B cell (primary cell): ENCODE measurements at regions not wholly inside any gene's neighbourhood (a gene's known extent, or its start where the extent isn't known, plus 50 kb on each side); places are given as distances from the start of the nearest gene placed in this dataset.

Experiments used
- ATAC-seq: fragments of 200-7000 bp; cut with Tn5 transposase; one replicate; pipeline ENCODE4 v1.10.0; 2021; ENCODE audit warnings: low read depth, mild to moderate bottlenecking, moderate number of reproducible peaks, moderate library complexity
- CTCF ChIA-PET: fragments of 350-600 bp; sonication (Branson Sonifier 250); formaldehyde crosslinking; loops from one replicate; lab custom pipeline; 2021; ENCODE audit warnings: antibody characterized with exemption, inconsistent platforms; lab: Charles Lee
- POLR2A ChIA-PET: fragments of 350-600 bp; sonication (Branson Sonifier 250); formaldehyde crosslinking; loops from one replicate; lab custom pipeline; 2021; ENCODE audit warnings: antibody characterized with exemption; lab: Charles Lee
- DNase-seq: peaks from one replicate; pipeline ENCODE4 v3.0.0; 2013
- H2AFZ ChIP-seq: 2 replicates; pipeline ENCODE4 v1.6.1; 2012; ENCODE audit warnings: mild to moderate bottlenecking, low read depth, low read length; ENCODE audit not compliant: insufficient read depth, poor library complexity, severe bottlenecking
- H3K27ac ChIP-seq, 2 donors: 1 replicate in 1 of 2; 2 replicates in 1 of 2; pipeline ENCODE4 v1.5.1; 2012 to 2013; ENCODE audit warnings: low read length in 2 of 2, mild to moderate bottlenecking in 2 of 2, moderate library complexity in 1 of 2
- H3K27me3 ChIP-seq, 4 experiments: fragments of 200-600 bp in 1 of 4; sonication (generic) in 1 of 4; replicated peaks in 1 of 4; 1 replicate in 2 of 4; 2 replicates in 2 of 4; pipeline versions ENCODE4 v1.6.1 to v1.7.0; 2013 to 2016; ENCODE audit warnings: low read length in 3 of 4, mild to moderate bottlenecking in 2 of 4, mixed read lengths in 1 of 4, moderate library complexity in 1 of 4; ENCODE audit not compliant: insufficient read depth in 4 of 4, control insufficient read depth in 3 of 4; ENCODE audit errors: control extremely low read depth in 1 of 4
- H3K36me3 ChIP-seq, 2 experiments: replicated peaks in 1 of 2; 1 replicate in 1 of 2; 2 replicates in 1 of 2; pipeline versions ENCODE4 v1.6.1 to v1.7.1; 2013; ENCODE audit warnings: low read length in 1 of 2; ENCODE audit not compliant: insufficient read depth in 2 of 2, control insufficient read depth in 1 of 2; ENCODE audit errors: control extremely low read depth in 1 of 2, extremely low read depth in 1 of 2
- H3K4me1 ChIP-seq, 2 donors: fragments of 200-600 bp in 1 of 2; sonication (generic) in 1 of 2; 1 replicate in 1 of 2; 2 replicates in 1 of 2; pipeline versions ENCODE4 v1.5.1 to v1.6.1; 2013 to 2017; ENCODE audit warnings: low read length in 2 of 2; ENCODE audit not compliant: control insufficient read depth in 2 of 2, insufficient read depth in 2 of 2
- H3K4me2 ChIP-seq: replicated peaks from 2 replicates; pipeline ENCODE3; 2012; ENCODE audit warnings: mild to moderate bottlenecking, low read depth, low read length; ENCODE audit not compliant: poor library complexity, severe bottlenecking
- H3K4me3 ChIP-seq, 5 experiments: fragments of 200-600 bp in 1 of 5; sonication (generic) in 1 of 5; 1 replicate in 3 of 5; 2 replicates in 2 of 5; pipeline versions ENCODE4 v1.5.1 to v1.7.0; 2011 to 2016; ENCODE audit warnings: low read length in 4 of 5, mild to moderate bottlenecking in 4 of 5, low read depth in 2 of 5, control low read depth in 1 of 5, moderate library complexity in 1 of 5; ENCODE audit not compliant: insufficient read depth in 1 of 5; ENCODE audit errors: control extremely low read depth in 1 of 5, extremely low read depth in 1 of 5
- H3K79me2 ChIP-seq: fragments of 200-600 bp; sonication (generic); one replicate; pipeline ENCODE4 v1.6.0; 2016; ENCODE audit warnings: low read length; ENCODE audit not compliant: control insufficient read depth, insufficient read depth
- H3K9ac ChIP-seq: fragments of 200-600 bp; sonication (generic); 2 replicates; pipeline ENCODE4 v1.6.1; 2017; ENCODE audit warnings: mild to moderate bottlenecking, low read length, moderate library complexity
- H3K9me3 ChIP-seq, 3 donors: one replicate each; pipeline versions ENCODE4 v1.6.1 to v1.7.1; 2013; ENCODE audit warnings: low read length in 2 of 3; ENCODE audit not compliant: control insufficient read depth in 2 of 3, insufficient read depth in 1 of 3; ENCODE audit errors: control extremely low read depth in 1 of 3
- H4K20me1 ChIP-seq: 2 replicates; pipeline ENCODE4 v1.6.0; 2012; ENCODE audit warnings: mild to moderate bottlenecking, low read length; ENCODE audit not compliant: insufficient read depth, control insufficient read depth, poor library complexity, severe bottlenecking
- H3K27ac Mint-ChIP-seq: one replicate; pipeline ENCODE4 v1.8.0; 2021; ENCODE audit warnings: mixed read lengths
- H3K27me3 Mint-ChIP-seq: one replicate; pipeline ENCODE4 v1.8.0; 2021; ENCODE audit warnings: mixed read lengths
- H3K4me1 Mint-ChIP-seq: one replicate; pipeline ENCODE4 v1.8.0; 2021; ENCODE audit warnings: mixed read lengths
- H3K4me3 Mint-ChIP-seq: one replicate; pipeline ENCODE4 v1.8.0; 2021; ENCODE audit warnings: mixed read lengths
- H3K9me3 Mint-ChIP-seq: one replicate; pipeline ENCODE4 v1.8.0; 2022; ENCODE audit warnings: mixed read lengths; ENCODE audit not compliant: insufficient read depth
- CTCF ChIP-seq: fragments of 200-600 bp; IDR thresholded peaks from one replicate; pipeline ENCODE4 v1.8.0; 2022; ENCODE audit warnings: antibody characterized with exemption, mild to moderate bottlenecking
- EZH2 ChIP-seq: IDR thresholded peaks from 2 replicates; pipeline ENCODE4 v1.6.1; 2012; ENCODE audit warnings: borderline replicate concordance, low read depth, mild to moderate bottlenecking, moderate library complexity, low read length; ENCODE audit not compliant: insufficient read depth, poor library complexity, severe bottlenecking
- WGBS: methylation state at CpG from one replicate; pipeline ENCODE4 v1.1.5; 2013; ENCODE audit warnings: missing lambda C conversion rate; ENCODE audit not compliant: insufficient coverage; 5-methylcytosine and 5-hydroxymethylcytosine counted together
- intact Hi-C: fragments of 100-400 bp; cut with micrococcal nuclease; formaldehyde crosslinking; loops from one replicate; pipeline ENCODE4 v1.10.0; 2022

- H3K27ac Mint-ChIP-seq: no peak overlapping the region
- no peaks in the 10 kb centered on the region for H3K27me3 Mint-ChIP-seq
- Histone ChIP-seq H3K27ac (no peak overlapping the region), H3K27me3 (no peaks in the 10 kb centered on the region), H3K36me3 (no peaks in the 10 kb centered on the region), H3K4me1 (no peaks in the 10 kb centered on the region), H3K9me3 (no peaks in the 10 kb centered on the region), H3K79me2 (no peaks in the 10 kb centered on the region), H4K20me1 (no peaks in the 10 kb centered on the region), H3K9ac (no peak overlapping the region), H2AFZ (no peak overlapping the region), H3K4me2 (no peak overlapping the region), H3K4me3 (no peak overlapping the region)
- ATAC-seq: no peak
- H3K9me3 Mint-ChIP-seq: peaks cover 5% of the 10 kb centered on the region
- no peak for TF ChIP-seq CTCF
- TF ChIP-seq EZH2: no peak
- intact Hi-C loops: no loop called here
- 86% methylated on average over 4 of the region's 5 CpGs for WGBS
- H3K4me1 Mint-ChIP-seq: no peaks in the 10 kb centered on the region
- DNase-seq: no peak
- ChIA-PET POLR2A (no interaction called here), CTCF (no interaction called here)
- H3K4me3 Mint-ChIP-seq: no peak overlapping the region
Measured at GRCh38 chr6:23454080-23454976, 671.7 kb upstream of the NRSN1 start.

GRCh38 chr6:23455754-23456153 is 670.3 kb upstream of the NRSN1 start:
- H3K36me3 ChIP-seq: no peaks in the 10 kb centered on the region
- DNase-seq (no peak), ATAC-seq (no peak)
- H3K27me3 ChIP-seq: no peaks in the 10 kb centered on the region
- no CpG with 5 or more reads among the region's 2 CpGs for WGBS
- no peak overlapping the region for H3K4me3 ChIP-seq
- CTCF ChIA-PET: no interaction called here
- H3K9me3 Mint-ChIP-seq: peaks cover 5% of the 10 kb centered on the region
- intact Hi-C loops: no loop called here
- no peak overlapping the region for H3K4me3 Mint-ChIP-seq
- H4K20me1 ChIP-seq: no peaks in the 10 kb centered on the region
- H3K27me3 Mint-ChIP-seq: no peaks in the 10 kb centered on the region
- no peak overlapping the region for H3K27ac ChIP-seq
- H3K27ac Mint-ChIP-seq: no peak overlapping the region
- TF ChIP-seq CTCF (no peak), EZH2 (no peak)
- no peaks in the 10 kb centered on the region for H3K4me1 Mint-ChIP-seq
- H3K79me2 ChIP-seq: no peaks in the 10 kb centered on the region
- no peak overlapping the region for H3K9ac ChIP-seq
- POLR2A ChIA-PET: no interaction called here
- no peak overlapping the region for H3K4me2 ChIP-seq
- H3K9me3 ChIP-seq: no peaks in the 10 kb centered on the region
- H3K4me1 ChIP-seq: no peaks in the 10 kb centered on the region
- H2AFZ ChIP-seq: no peak overlapping the region
